Activated CD4-positive, alpha-beta T cell treated with anti-CD3 and anti-CD28 coated beads for 24 hours (primary cell): ENCODE measurements at regions not wholly inside any gene's neighbourhood (a gene's known extent, or its start where the extent isn't known, plus 50 kb on each side); places are given as distances from the start of the nearest gene placed in this dataset.

Experiments
- DNase-seq, 2 donors: peaks; one replicate each; pipeline ENCODE4 v3.0.0-alpha.2; 2020; ENCODE audit warnings: low read depth in 2 of 2

- no peak for DNase-seq
Observed at GRCh38 chr9:31612336-31613030, 772.0 kb upstream of the ACO1 start.

- DNase-seq, result no peak
Observed at GRCh38 chr9:31615966-31616365, 768.5 kb upstream of the ACO1 start.

- no peak for DNase-seq
Observed at GRCh38 chr9:31623511-31623910, 760.9 kb upstream of the ACO1 start.

GRCh38 chr9:31629292-31629691 lies 755.2 kb upstream of the ACO1 start:
- no peak for DNase-seq

- no peak for DNase-seq
Observed at GRCh38 chr9:31637265-31637664, 747.2 kb upstream of the ACO1 start.

- no peak for DNase-seq
Observed at GRCh38 chr9:31637861-31638260, 746.6 kb upstream of the ACO1 start.

- DNase-seq, result no peak
Observed at GRCh38 chr9:31639451-31639850, 745.0 kb upstream of the ACO1 start.

GRCh38 chr9:31669311-31669710 lies 715.1 kb upstream of the ACO1 start:
- DNase-seq, result no peak

GRCh38 chr9:31671011-31671410 lies 713.4 kb upstream of the ACO1 start:
- DNase-seq, result no peak

- DNase-seq, result no peak
Observed at GRCh38 chr9:31674264-31674663, 710.2 kb upstream of the ACO1 start.

GRCh38 chr9:31677415-31677814 lies 707.0 kb upstream of the ACO1 start:
- DNase-seq, result no peak

- no peak for DNase-seq
Observed at GRCh38 chr9:31677877-31678276, 706.6 kb upstream of the ACO1 start.

- DNase-seq, result no peak
Observed at GRCh38 chr9:31683116-31683515, 701.3 kb upstream of the ACO1 start.

GRCh38 chr9:31697956-31698355 lies 686.5 kb upstream of the ACO1 start:
- no peak for DNase-seq

GRCh38 chr9:31699836-31700235 lies 684.6 kb upstream of the ACO1 start:
- no peak for DNase-seq

- DNase-seq, result no peak
Observed at GRCh38 chr9:31700252-31701045, 684.0 kb upstream of the ACO1 start.

- DNase-seq, result no peak
Observed at GRCh38 chr9:31702957-31703356, 681.5 kb upstream of the ACO1 start.

- DNase-seq, result no peak
Observed at GRCh38 chr9:31715250-31715649, 669.2 kb upstream of the ACO1 start.

- no peak for DNase-seq
Observed at GRCh38 chr9:31719262-31719661, 665.2 kb upstream of the ACO1 start.

GRCh38 chr9:31730398-31730797 lies 654.0 kb upstream of the ACO1 start:
- no peak for DNase-seq

- no peak for DNase-seq
Observed at GRCh38 chr9:31733166-31733565, 651.3 kb upstream of the ACO1 start.

GRCh38 chr9:31736581-31737179 lies 647.8 kb upstream of the ACO1 start:
- no peak for DNase-seq

- DNase-seq, result no peak
Observed at GRCh38 chr9:31740705-31741104, 643.7 kb upstream of the ACO1 start.
